OCI-LY7 (cell line): ENCODE measurements at regions not wholly inside any gene's neighbourhood (a gene's known extent, or its start where the extent isn't known, plus 50 kb on each side); places are given as distances from the start of the nearest gene placed in this dataset.

Experiments used
- BruUV-seq: library from RNA; stranded (reverse); fragments of 400-500 nt; replicated peaks from 2 replicates; lab custom pipeline; 2021; lab: Mats Ljungman, UMichigan
- CTCF ChIA-PET: fragments of 300-600 bp; sonication (Branson Sonifier 250); formaldehyde crosslinking; loops from one replicate; lab custom pipeline; 2022; ENCODE audit warnings: antibody characterized with exemption; ENCODE audit not compliant: unreplicated experiment; lab: Charles Lee
- POLR2A ChIA-PET: fragments of 300-600 bp; sonication (Branson Sonifier 250); formaldehyde crosslinking; loops from one replicate; lab custom pipeline; 2022; ENCODE audit warnings: antibody characterized with exemption; lab: Charles Lee
- DNase-seq: peaks from one replicate; pipeline ENCODE4 v3.0.0-alpha.2; 2015; ENCODE audit warnings: low spot score
- H2AFZ ChIP-seq: fragments of 200-600 bp; sonication (generic), shearing (Covaris generic); 2 replicates; pipeline ENCODE4 v1.6.1; 2014; ENCODE audit warnings: mild to moderate bottlenecking, antibody characterized with exemption, low read length, moderate library complexity
- H3K27ac ChIP-seq: fragments of 200-600 bp; sonication (generic); 2 replicates; pipeline ENCODE4 v1.5.1; 2014; ENCODE audit warnings: mixed run types, low read depth, mild to moderate bottlenecking, moderate library complexity, low read length, inconsistent platforms; ENCODE audit not compliant: poor library complexity, severe bottlenecking
- H3K36me3 ChIP-seq: fragments of 200-600 bp; sonication (generic); 2 replicates; pipeline ENCODE4 v1.6.1; 2014; ENCODE audit warnings: mild to moderate bottlenecking, antibody characterized with exemption, low read length, moderate library complexity, mixed read lengths; ENCODE audit not compliant: insufficient read depth
- H3K4me1 ChIP-seq: fragments of 200-600 bp; sonication (generic); 2 replicates; pipeline ENCODE4 v1.5.1; 2014; ENCODE audit warnings: mild to moderate bottlenecking, low read length; ENCODE audit not compliant: insufficient read depth, poor library complexity, severe bottlenecking
- H3K4me2 ChIP-seq: fragments of 200-600 bp; sonication (generic); 2 replicates; pipeline ENCODE4 v1.6.1; 2014; ENCODE audit warnings: mild to moderate bottlenecking, low read length
- H3K4me3 ChIP-seq: fragments of 200-600 bp; sonication (generic); 2 replicates; pipeline ENCODE4 v1.5.1; 2014; ENCODE audit warnings: mild to moderate bottlenecking, low read depth, low read length; ENCODE audit not compliant: poor library complexity, severe bottlenecking
- H3K79me2 ChIP-seq: fragments of 200-600 bp; sonication (generic); 2 replicates; pipeline ENCODE4 v1.6.1; 2016; ENCODE audit warnings: low read depth, mild to moderate bottlenecking, low read length, moderate library complexity, mixed read lengths; ENCODE audit not compliant: insufficient read depth
- H3K9me2 ChIP-seq: fragments of 200-600 bp; sonication (generic); 2 replicates; pipeline ENCODE4 v1.6.1; 2016; ENCODE audit warnings: mild to moderate bottlenecking, low read length, mixed read lengths; ENCODE audit not compliant: insufficient read depth
- H3K9me3 ChIP-seq: fragments of 200-600 bp; sonication (generic); 2 replicates; pipeline ENCODE4 v1.6.1; 2014; ENCODE audit warnings: mild to moderate bottlenecking, mixed run types, low read length, mixed read lengths
- H4K20me1 ChIP-seq: fragments of 200-600 bp; sonication (generic); 2 replicates; pipeline ENCODE4 v1.6.1; 2014; ENCODE audit warnings: mild to moderate bottlenecking, antibody characterized with exemption, low read length, moderate library complexity, mixed read lengths; ENCODE audit not compliant: insufficient read depth
- EZH2phosphoT487 ChIP-seq: fragments of 200-600 bp; sonication (generic); IDR thresholded peaks from 2 replicates; pipeline ENCODE4 v1.6.1; 2018; ENCODE audit warnings: low read depth, borderline replicate concordance, mild to moderate bottlenecking, mixed run types, antibody characterized with exemption, low read length, moderate library complexity, mixed read lengths
- intact Hi-C: fragments of 100-400 bp; cut with micrococcal nuclease; formaldehyde crosslinking; loops from one replicate; pipeline ENCODE4 v1.10.0; 2022; ENCODE audit not compliant: unreplicated experiment
- TF ChIP-seq, protein P1 (sequence below): fragments of 200-600 bp; sonication (generic); conservative IDR thresholded peaks from 2 replicates; pipeline ENCODE4 v1.5.1; 2014; ENCODE audit warnings: mild to moderate bottlenecking, antibody characterized with exemption, low read length, moderate library complexity, mixed read lengths

DNA sequence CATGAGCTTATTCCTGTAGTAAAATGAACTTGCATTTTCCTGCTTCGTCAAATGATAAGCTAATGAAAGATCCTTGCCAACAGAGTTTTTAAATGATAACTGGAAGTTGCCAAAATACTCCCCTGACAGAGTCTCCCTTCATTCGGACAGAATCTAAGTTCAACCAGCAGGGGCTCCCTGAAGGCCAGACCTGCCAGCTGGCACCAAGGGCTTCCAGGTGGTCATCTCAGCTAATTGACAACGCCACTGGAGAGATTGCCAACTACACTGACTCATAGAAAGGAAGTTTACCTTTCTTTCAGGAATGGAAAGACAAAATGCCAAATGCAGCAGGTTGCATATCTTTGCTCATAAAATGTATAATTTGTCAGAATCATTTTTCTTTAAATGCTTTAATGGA, 462.8 kb downstream of the GXYLT1 start:
- ChIA-PET CTCF (no interaction called here), POLR2A (interaction anchor here (0.7 to 1.6 kb wide), 3 partner anchors 14 to 242 kb away, joined by 3 to 5 read pairs (median 4); no protein-coding TSS in a partner anchor)
- Histone ChIP-seq H3K36me3 (no peaks in the 10 kb centered on the region), H4K20me1 (no peaks in the 10 kb centered on the region), H2AFZ (peak overlapping the region; percentile 66; the same call in 1 of the 2 replicates), H3K4me3 (no peak overlapping the region), H3K4me2 (peak overlapping the region; percentile 59), H3K9me3 (no peaks in the 10 kb centered on the region), H3K9me2 (no peaks in the 10 kb centered on the region), H3K27ac (no peak overlapping the region), H3K4me1 (peaks cover 30% of the 10 kb centered on the region), H3K79me2 (no peaks in the 10 kb centered on the region)
- no peak for TF ChIP-seq EZH2phosphoT487
- TF ChIP-seq, protein P1, sequence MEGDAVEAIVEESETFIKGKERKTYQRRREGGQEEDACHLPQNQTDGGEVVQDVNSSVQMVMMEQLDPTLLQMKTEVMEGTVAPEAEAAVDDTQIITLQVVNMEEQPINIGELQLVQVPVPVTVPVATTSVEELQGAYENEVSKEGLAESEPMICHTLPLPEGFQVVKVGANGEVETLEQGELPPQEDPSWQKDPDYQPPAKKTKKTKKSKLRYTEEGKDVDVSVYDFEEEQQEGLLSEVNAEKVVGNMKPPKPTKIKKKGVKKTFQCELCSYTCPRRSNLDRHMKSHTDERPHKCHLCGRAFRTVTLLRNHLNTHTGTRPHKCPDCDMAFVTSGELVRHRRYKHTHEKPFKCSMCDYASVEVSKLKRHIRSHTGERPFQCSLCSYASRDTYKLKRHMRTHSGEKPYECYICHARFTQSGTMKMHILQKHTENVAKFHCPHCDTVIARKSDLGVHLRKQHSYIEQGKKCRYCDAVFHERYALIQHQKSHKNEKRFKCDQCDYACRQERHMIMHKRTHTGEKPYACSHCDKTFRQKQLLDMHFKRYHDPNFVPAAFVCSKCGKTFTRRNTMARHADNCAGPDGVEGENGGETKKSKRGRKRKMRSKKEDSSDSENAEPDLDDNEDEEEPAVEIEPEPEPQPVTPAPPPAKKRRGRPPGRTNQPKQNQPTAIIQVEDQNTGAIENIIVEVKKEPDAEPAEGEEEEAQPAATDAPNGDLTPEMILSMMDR: 0 out of 2 replicates have a peak, but pooled peaks have one; percentile 47
- BruUV-seq: no TSS peak
- DNase-seq: peak; percentile 10
- intact Hi-C loops: loop anchor here (2.0 to 5.0 kb wide), 2 partner anchors 245 to 335 kb away; no protein-coding TSS in a partner anchor

DNA sequence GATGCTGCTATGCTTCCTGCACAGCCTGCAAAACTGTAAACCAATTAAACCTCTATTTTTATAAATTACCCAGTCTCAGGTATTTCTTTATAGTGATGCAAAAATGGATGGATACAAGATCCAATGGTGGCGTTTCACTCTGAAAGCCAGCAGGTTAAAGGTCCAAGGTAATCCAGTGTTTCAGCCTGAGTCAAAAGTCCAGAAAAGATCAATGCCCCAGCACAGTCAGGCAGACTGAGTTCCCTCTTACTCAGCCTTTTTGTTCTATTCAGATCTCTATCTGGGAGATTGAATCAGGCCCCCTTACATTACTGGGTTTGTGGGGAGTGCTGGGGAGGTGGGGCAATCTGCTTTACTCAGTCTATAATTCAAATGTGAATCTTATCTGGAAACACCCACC, 464.5 kb downstream of the GXYLT1 start:
- no peak overlapping the region for H3K27ac ChIP-seq
- POLR2A ChIA-PET: interaction anchor here (0.6 kb wide), 2 partner anchors 45 to 370 kb away, joined by 3 to 5 read pairs; no protein-coding TSS in a partner anchor

More for the DNA sequence above, 464.5 kb downstream of the GXYLT1 start:
- Histone ChIP-seq H2AFZ (no peak overlapping the region), H3K36me3 (no peaks in the 10 kb centered on the region), H3K4me2 (no peak overlapping the region), H3K9me3 (no peaks in the 10 kb centered on the region), H3K4me1 (peaks cover 30% of the 10 kb centered on the region), H3K4me3 (no peak overlapping the region), H3K9me2 (no peaks in the 10 kb centered on the region), H3K79me2 (no peaks in the 10 kb centered on the region), H4K20me1 (no peaks in the 10 kb centered on the region)
- intact Hi-C loops: loop anchor here (5.0 kb wide), 1 partner anchor 243 kb away; no protein-coding TSS in a partner anchor
- DNase-seq: no peak
- TF ChIP-seq, protein P1: no peak
- no peak for TF ChIP-seq EZH2phosphoT487
- CTCF ChIA-PET: no interaction called here
- no TSS peak for BruUV-seq
